ENCODE measurements at regions not wholly inside any gene's neighbourhood (a gene's known extent, or its start where the extent isn't known, plus 50 kb on each side); places are given as distances from the start of the nearest gene placed in this dataset.

DNA sequence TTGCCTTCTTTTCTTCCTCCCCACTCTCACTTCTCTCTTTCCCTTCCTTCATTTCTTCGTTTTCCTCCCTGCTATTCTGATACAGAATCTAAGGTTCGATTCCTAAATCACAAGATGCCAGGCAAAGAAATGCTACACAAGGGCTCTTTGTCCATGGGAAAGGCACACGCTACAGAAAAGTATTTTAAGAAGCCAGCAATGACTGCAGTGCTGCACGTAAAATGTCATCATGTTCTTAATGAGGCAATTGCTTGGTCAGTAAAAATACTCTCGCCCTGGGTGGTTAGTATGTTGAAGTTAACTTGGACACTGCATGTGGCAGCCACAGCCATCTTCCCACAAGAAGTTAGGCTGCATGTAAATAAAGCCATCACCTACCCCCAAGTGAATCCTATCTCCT is 178.4 kb downstream of the DHX15 start:
- Mint-ChIP-seq H3K4me1 (no peaks in the 10 kb centered on the region), H3K4me3 (no peak overlapping the region), H3K36me3 (no peaks in the 10 kb centered on the region), H3K27ac (no peak overlapping the region), H3K27me3 (ENCODE audit: insufficient read depth, low read depth) (no peaks in the 10 kb centered on the region), H3K9me3 (no peaks in the 10 kb centered on the region)
- H3K27ac ChIP-seq, result no peak overlapping the region
- H3K4me1 ChIP-seq, result no peaks in the 10 kb centered on the region
- peaks cover 4% of the 10 kb centered on the region for H3F3A ChIP-seq (ENCODE audit: low read depth)
- no peaks in the 10 kb centered on the region for H3K9me3 ChIP-seq (ENCODE audit: low read depth)
- H3K4me2 ChIP-seq, result no peak overlapping the region
- no peak overlapping the region for H3K9ac ChIP-seq
- TF ChIP-seq EZH2phosphoT487 (IDR thresholded peaks at IDR 0.05) (no peak), EZH2 (IDR thresholded peaks at IDR 0.05) (no peak)
- TF ChIP-seq, protein P1, sequence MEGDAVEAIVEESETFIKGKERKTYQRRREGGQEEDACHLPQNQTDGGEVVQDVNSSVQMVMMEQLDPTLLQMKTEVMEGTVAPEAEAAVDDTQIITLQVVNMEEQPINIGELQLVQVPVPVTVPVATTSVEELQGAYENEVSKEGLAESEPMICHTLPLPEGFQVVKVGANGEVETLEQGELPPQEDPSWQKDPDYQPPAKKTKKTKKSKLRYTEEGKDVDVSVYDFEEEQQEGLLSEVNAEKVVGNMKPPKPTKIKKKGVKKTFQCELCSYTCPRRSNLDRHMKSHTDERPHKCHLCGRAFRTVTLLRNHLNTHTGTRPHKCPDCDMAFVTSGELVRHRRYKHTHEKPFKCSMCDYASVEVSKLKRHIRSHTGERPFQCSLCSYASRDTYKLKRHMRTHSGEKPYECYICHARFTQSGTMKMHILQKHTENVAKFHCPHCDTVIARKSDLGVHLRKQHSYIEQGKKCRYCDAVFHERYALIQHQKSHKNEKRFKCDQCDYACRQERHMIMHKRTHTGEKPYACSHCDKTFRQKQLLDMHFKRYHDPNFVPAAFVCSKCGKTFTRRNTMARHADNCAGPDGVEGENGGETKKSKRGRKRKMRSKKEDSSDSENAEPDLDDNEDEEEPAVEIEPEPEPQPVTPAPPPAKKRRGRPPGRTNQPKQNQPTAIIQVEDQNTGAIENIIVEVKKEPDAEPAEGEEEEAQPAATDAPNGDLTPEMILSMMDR (IDR thresholded peaks at IDR 0.05), result no peak
- no peaks in the 10 kb centered on the region for H3K79me2 ChIP-seq (ENCODE audit: low read depth)
- no peak for DNase-seq (ENCODE audit: low spot score)
- H2AFZ ChIP-seq (replicated peaks), result no peak overlapping the region
- H4K20me1 ChIP-seq (ENCODE audit: low read depth), result no peaks in the 10 kb centered on the region
- H3K27me3 ChIP-seq, result peaks cover 21% of the 10 kb centered on the region
- H3K4me3 ChIP-seq, result no peak overlapping the region
- H3K36me3 ChIP-seq, result no peaks in the 10 kb centered on the region

DNA sequence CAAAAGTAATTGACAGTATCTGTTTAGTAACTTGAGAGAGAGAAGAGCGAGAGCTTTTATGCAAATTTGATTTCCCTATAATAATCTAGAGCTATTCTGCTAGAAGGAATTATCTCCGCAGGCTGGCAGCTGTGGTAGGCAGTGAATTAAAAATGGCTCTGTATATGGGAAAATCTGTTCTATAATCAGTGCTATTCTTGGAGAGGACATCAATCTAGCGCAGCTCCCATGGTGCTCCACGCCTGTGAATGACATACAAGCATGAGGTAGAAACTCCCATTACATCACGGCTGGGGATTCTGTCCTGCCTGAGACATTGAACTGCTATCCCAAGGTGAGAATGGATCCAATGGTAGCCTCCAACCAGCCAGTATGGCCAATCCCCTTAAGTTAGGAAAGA is 179.0 kb downstream of the DHX15 start:
- H3F3A ChIP-seq (ENCODE audit: low read depth), result peaks cover 4% of the 10 kb centered on the region
- H3K4me1 ChIP-seq, result no peaks in the 10 kb centered on the region
- no peak overlapping the region for H3K4me2 ChIP-seq
- no peaks in the 10 kb centered on the region for H3K27me3 Mint-ChIP-seq (ENCODE audit: insufficient read depth, low read depth)
- no peaks in the 10 kb centered on the region for H3K79me2 ChIP-seq (ENCODE audit: low read depth)
- no peaks in the 10 kb centered on the region for H3K4me1 Mint-ChIP-seq
- no peaks in the 10 kb centered on the region for H4K20me1 ChIP-seq (ENCODE audit: low read depth)
- H3K36me3 ChIP-seq, result no peaks in the 10 kb centered on the region
- no peak for TF ChIP-seq EZH2phosphoT487 (IDR thresholded peaks at IDR 0.05)
- TF ChIP-seq, protein P1 (IDR thresholded peaks at IDR 0.05), result no peak
- TF ChIP-seq EZH2 (IDR thresholded peaks at IDR 0.05), result no peak
- DNase-seq (ENCODE audit: low spot score), result no peak
- H3K27me3 ChIP-seq, result peaks cover 19% of the 10 kb centered on the region
- H3K9me3 Mint-ChIP-seq, result peaks cover 2% of the 10 kb centered on the region
- no peaks in the 10 kb centered on the region for H3K36me3 Mint-ChIP-seq
- H3K27ac Mint-ChIP-seq, result no peak overlapping the region
- no peak overlapping the region for H3K9ac ChIP-seq
- H3K9me3 ChIP-seq (ENCODE audit: low read depth), result no peaks in the 10 kb centered on the region
- H2AFZ ChIP-seq (replicated peaks), result no peak overlapping the region
- no peak overlapping the region for H3K4me3 ChIP-seq
- no peak overlapping the region for H3K4me3 Mint-ChIP-seq
- no peak overlapping the region for H3K27ac ChIP-seq

DNA sequence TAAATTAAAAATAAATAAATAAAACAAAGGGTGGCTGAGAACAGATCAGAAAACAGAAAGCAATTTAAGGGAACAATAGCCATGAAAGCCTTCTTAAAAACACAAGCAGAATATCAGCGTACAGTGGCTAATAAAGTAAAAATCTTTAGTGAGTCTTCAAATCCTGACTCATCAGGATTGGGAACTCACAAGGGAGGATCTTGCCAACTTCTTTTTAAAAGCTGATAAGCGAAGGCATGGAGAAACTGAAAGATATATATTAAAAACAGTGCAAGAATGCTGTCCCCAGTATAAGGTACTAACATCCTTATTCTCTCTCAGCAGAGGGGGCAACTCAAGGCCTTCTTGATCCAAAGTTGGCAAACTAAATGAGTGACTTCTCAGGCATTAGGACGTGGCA is 180.1 kb downstream of the DHX15 start:
- Mint-ChIP-seq H3K27ac (no peak overlapping the region), H3K4me3 (no peak overlapping the region), H3K27me3 (ENCODE audit: insufficient read depth, low read depth) (no peaks in the 10 kb centered on the region), H3K9me3 (peaks cover 2% of the 10 kb centered on the region), H3K36me3 (no peaks in the 10 kb centered on the region), H3K4me1 (no peaks in the 10 kb centered on the region)
- no peaks in the 10 kb centered on the region for H3K4me1 ChIP-seq
- H3K79me2 ChIP-seq (ENCODE audit: low read depth), result no peaks in the 10 kb centered on the region
- peaks cover 4% of the 10 kb centered on the region for H3F3A ChIP-seq (ENCODE audit: low read depth)
- H3K27me3 ChIP-seq, result peaks cover 13% of the 10 kb centered on the region
- H3K27ac ChIP-seq, result no peak overlapping the region
- no peaks in the 10 kb centered on the region for H4K20me1 ChIP-seq (ENCODE audit: low read depth)
- TF ChIP-seq EZH2phosphoT487 (IDR thresholded peaks at IDR 0.05) (no peak), EZH2 (IDR thresholded peaks at IDR 0.05) (no peak)
- TF ChIP-seq, protein P1 (IDR thresholded peaks at IDR 0.05), result no peak
- no peak overlapping the region for H2AFZ ChIP-seq (replicated peaks)
- no peaks in the 10 kb centered on the region for H3K36me3 ChIP-seq
- H3K4me2 ChIP-seq, result no peak overlapping the region
- no peak overlapping the region for H3K9ac ChIP-seq
- H3K4me3 ChIP-seq, result no peak overlapping the region
- no peak for DNase-seq (ENCODE audit: low spot score)
- H3K9me3 ChIP-seq (ENCODE audit: low read depth), result no peaks in the 10 kb centered on the region

Measured in neural progenitor cell (in vitro differentiated cells).